T-helper 1 cell (primary cell): ENCODE measurements at regions not wholly inside any gene's neighbourhood (a gene's known extent, or its start where the extent isn't known, plus 50 kb on each side); places are given as distances from the start of the nearest gene placed in this dataset.
"Not testable (repeated sequence)": the region's sequence is repeated elsewhere in the genome, so short reads cannot be mapped to it uniquely, and the experiment has no call there.

Experiments used
- DNase-seq, 5 donors: peaks; one replicate each; pipeline ENCODE4 v3.0.0-alpha.2; 2012 to 2020

DNA sequence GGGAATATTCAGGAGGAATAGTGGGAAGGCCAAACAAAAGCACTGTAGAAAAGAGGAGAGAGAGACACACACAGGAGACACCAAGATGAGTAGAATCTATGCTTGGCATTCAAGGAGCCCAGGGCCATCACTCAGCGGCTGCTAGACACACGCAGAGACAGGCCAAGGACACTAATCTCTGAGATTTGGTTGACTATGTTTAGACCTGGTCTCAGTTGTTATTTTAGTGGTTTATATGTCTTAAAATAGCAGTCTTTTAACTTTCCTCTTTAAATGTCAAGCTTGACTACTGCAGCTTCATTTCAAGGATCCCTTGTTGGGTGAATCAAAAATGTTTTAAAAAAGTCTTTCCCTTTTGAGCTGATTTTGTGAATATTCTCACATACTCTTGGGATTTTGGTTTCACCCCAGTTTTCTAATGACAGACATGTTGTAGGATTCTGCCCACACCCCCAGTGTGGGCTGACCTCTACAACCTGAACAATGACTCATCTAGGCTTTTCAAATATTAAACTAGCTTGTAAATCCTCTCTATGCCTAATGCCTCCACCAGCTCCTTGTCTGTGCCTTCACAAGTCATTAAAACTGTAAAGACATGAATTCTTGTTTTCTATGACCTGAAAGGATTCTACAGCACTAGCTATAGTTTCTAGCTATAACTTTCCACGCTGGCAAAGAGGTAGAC lies 142.7 kb upstream of the EXOC2 start:
- no peak for DNase-seq

DNA sequence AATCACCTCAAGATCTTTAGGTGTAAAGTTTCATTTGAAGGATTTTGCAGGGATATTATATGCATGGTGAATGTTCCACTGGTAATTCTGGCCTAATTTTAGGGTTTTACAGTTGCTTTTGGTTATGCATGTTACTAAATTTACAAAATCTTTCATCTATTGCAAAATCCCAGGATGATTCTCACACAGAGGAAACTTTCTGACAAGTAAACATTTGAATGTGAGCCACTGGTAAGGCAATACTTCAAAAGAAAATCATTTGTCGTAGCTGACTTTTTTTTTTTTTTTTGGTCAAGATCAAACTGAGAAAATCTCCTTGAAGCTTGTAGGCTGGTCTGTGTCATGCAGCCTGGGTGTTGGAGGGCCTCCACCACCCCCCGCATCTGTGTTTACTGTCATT lies 141.9 kb upstream of the EXOC2 start:
- DNase-seq: no peak

DNA sequence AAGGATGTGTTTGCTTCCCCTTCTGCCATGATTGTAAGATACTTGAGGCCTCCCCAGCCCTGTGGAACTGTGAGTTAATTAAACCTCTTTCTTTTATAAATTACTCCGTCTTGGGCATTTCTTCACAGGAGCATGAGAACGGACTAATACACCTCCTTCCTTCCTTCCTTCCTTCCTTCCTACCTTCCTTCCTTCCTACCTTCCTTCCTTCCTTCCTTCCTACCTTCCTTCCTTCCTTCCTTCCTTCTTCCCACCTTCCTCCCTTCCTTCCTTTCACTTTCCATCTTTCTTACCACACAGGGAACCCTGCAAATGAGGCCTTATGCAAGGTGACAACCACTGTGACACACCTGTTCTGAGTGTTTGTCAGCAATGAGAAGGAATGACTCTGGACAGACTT lies 141.3 kb upstream of the EXOC2 start:
- DNase-seq: no peak

DNA sequence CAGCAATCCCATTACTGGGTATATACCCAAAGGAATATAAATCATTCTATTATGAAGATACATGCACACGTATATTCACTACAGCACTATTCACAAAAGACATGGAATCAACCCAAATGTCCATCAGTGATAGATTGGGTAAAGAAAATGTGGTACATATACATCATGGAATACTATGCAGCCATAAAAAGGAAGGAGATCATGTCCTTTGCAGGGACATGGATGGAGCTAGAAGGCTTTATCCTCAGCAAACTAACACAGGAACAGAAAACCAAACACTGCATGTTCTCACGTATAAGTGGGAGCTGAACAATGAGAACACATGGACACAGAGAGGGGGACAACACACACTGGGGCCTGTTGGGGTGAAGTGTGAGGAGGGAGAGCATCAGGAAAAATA lies 139.9 kb upstream of the EXOC2 start:
- not testable (repeated sequence) for DNase-seq

DNA sequence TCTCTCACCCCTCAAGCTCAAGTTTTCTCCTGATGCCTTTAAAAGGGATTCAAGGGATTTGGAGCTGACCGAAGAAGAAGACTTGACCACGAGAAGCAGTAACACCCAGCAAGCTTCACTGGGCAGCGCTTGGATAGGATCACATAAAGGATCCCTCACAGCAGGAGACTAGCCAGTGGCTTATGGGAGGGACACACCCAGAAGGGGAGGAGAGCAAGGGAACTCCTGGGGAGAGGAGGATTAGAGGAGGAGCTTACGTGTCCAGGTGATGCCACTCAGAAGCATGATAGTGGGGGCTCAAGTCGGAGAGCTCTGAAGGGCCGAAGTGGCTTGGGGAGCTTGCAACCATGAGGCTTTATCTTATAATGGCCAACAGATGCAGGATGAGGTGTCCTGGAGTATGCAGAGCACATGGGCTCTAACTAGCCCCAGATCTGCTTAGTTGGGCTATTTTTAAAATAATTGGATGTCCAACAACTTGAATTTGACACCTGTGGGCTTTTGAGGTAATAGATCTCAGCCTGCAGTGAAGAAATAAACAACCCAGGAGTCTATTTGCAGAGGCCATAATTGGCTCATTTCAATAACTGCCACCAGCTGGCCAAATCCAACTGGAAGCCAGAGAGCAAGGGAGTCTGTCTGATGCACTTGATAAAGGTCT lies 137.9 kb upstream of the EXOC2 start:
- DNase-seq: no peak

DNA sequence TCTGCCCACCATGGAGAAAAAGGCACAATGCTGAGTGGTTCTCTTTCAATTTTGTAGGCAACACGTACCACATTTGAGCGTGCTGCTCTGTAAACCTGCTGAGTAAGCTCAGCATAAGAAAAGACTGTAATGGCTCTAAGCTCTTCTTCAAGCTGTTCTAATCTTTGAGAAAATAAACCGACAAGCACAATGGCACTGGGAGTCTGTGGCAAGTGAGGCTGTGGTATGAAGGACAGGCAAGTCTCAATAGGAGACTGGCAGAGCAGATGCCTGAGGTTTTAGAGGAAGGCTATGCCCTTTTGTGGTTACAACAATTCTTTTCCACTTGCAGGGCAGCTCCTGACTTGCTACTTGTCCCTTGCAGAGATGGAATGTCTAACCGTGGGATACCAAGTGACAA lies 136.7 kb upstream of the EXOC2 start:
- DNase-seq: no peak

DNA sequence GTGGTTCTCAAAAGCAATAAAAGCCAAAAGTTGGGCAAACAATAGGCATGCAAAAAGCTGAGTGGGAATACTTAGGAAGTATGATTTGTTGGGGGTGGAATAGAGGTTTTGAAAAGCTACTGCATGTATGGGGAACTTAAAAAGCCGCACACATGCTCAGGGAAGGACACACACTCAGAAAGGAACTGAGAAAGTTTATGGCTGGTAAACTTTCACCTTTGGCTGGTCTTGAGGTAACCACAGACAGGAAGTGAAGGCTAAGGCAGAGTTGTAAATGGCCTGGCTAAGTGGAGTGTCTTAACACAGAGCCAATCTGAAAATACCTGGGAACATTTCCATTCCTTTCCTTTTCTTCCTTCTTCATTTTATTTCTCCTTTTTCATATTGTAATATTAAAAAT lies 134.5 kb upstream of the EXOC2 start:
- no peak for DNase-seq

DNA sequence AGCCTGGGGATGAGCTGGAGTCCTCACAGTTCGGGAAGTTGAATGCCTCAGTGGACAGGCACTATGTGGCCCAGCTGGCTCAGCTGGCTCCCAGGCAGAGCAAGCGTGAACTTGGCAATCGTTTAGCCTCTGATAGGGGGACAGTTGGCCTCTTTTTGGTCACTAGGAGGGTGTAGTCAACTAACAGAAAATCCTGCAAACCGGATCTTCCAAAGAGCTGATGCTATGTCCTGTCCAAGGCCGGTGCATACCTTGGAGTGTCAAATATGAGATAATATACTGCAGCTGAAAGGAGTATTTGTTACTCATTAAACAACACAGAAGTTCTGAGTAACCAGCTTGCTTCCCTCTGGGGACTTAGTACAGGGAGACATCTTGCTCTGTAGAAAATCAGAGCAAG lies 126.2 kb upstream of the EXOC2 start:
- no peak for DNase-seq

DNA sequence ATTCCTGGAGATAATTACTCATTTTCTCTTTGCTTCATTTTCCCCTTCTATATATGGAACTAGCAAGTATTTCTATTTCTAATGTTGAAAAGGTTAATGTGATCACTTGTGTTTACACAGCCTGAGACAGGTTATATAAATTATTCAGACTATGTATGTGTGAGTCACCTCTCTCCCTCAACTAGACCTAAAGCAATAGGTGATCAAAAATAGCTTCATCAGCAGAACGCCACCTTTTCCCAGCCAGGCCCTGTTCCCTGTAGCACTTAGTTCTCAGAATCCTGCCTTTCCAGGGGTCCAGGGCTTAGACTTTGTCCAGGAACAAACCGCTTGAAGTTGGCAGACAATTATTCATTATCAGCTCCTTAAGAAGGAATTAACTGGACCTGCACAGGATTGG lies 125.3 kb upstream of the EXOC2 start:
- no peak for DNase-seq

DNA sequence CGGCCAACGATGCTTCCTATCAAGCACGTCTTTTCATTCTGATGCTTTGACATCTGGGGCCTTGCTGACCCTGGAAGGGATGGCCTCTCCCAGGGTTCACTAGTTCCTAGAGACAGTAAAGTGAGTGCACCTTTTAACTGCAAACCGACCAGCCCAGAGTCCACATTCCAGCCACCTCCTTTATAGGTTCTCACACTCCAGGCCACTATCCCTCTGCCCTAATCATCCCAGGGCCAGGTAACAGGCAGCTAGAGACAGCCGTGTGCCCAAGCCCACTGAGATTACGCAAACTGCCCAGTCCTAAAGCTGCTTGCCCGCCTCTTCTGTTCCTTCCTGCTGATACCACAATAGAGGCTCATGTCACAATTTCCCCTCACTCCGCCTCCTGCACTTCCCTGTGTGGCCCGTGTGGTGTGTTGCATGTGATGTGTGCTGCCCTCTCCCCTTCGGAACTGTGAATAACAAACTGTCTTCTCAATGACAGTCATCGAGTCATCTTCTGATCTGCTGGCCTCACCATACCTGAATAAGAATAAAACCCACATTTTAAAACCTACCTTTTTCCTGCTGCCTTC lies 123.7 kb upstream of the EXOC2 start:
- peak in 1 of 5 donors; percentile 31 for DNase-seq

DNA sequence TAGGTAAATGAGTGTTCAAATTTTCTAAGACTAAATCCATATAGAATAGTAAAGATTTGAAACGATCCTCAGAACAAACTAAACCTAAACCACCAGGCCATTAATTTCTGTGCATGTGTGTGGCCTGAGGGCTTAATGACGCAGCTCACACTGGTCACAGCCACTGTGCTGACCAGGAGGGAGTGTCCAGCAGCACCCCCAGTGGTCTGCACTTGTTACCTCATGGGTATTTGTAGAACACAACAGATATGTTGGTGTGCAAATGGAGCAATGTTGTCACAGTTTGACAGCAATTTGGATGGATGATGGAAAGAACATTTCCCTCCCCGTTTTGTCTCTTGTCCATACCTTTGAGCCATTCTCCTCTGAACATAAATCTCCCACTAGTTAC lies 122.4 kb upstream of the EXOC2 start:
- DNase-seq: no peak

DNA sequence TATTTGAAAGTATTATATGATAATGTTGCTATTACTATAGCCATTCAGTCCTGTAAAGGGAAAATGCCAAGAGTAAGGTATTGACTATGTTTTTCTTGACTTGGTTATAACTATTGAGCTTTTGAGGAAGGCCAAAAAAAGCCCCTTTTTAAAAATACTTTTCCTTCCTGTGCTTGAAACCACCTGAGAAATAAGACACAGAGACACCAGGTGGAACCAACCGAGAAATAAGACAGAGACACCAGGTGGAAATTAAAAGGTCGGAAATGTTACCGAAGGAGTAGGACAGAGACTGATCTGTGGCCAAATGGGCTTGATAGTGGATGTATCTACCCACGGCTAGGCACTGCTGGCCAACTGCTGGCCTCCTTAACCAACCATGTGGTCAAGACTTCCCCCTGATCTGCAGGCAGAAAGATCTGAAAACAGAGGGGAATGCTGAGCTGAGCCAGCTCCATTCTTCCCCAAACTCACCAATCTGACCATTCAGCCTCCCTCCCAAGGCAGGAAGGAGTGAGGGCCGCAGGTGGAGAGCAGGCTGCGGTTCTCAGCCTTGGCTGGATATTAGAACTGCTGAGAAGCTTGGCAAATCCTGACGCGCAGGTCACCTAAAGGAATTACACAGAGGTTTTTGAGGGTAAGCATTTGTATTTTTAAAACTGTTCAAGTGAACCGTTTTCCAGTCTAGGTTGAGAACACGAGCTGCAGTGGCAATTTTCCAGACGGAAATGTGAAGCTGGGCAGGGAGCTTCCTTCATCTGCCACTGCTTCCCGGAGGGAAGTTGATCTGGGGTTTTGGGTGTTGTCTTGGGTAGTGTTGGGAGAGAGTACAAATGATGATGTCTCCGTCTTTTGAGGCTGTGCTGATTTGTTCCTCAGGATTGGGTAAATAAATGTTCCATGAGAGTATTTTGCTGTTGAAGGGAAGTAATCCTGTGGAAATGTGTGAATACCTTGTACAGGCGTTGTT lies 121.7 kb upstream of the EXOC2 start:
- no peak for DNase-seq

DNA sequence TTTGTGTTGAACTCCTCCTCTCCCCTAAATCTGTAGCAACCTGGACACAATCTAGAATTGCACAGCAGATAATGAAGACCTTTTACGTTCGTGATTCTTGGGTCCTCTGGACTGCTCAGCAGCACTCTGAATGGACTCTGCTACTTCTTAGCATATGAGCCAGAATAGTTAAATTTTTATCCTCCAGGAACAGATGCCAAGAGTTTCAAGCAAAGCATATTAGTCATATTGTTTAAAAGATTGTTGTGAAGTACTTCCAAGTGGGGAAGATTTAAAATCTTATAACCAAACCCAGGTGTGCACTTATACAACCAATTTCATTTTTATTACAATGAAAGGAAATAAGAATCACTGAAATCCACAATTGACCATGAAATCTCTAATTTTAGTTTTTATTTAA lies 118.9 kb upstream of the EXOC2 start:
- no peak for DNase-seq

DNA sequence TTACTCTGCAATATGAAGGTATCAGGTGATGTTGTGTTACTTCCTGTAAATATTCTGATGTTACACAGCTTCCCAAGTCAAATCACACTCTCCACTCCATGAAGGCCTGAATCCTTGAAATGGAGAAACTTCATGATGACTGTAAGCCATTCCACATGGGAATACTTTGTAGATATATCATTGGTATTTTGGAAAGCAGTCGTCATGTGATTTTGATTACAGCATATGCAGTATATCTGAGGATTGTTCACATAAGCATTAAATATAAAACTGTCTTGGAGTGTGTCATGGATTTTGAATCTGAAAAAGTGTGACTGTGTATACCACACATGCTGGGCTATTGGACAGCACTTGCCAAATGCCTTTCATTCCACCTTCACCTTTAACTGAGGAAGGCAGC lies 118.3 kb upstream of the EXOC2 start:
- no peak for DNase-seq

DNA sequence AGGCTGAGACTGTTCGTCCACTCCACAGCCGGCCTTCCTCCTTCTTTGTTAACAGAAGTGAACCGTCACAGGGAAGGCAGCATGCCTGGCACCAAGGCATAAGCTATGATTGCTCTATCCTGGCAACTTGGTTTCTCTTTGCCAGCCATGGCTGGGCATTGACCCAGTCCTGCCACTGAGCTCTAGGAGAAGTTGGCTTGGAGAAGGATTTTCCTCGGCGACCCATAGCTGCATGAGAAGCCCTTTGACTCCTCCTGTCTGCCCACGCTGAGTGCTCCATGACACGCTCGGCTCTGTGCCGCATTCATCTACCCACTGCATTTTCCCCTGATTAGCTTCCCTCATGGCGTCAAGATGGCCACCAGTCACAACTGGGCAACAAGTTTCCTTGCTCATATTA lies 111.8 kb upstream of the EXOC2 start:
- DNase-seq: no peak

DNA sequence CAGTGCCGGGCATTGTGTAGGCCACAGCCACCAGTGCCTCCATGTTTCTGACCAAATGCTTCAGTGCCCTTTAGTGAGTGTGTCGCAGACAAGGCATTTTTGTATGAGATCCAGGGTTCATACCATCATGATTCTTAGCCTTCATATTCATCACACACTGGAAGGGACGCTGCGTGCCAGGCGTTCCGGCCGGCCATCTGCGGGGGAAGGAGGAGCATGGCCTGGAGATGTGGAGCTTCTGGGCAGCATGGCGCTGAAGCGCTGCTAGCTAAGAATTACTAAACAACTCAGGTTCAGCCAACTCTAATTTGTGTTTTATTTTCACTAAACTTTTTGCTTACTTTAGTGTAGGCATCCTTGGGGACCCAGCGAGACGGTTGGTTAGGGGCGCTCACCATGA lies 111.4 kb upstream of the EXOC2 start:
- DNase-seq: no peak

DNA sequence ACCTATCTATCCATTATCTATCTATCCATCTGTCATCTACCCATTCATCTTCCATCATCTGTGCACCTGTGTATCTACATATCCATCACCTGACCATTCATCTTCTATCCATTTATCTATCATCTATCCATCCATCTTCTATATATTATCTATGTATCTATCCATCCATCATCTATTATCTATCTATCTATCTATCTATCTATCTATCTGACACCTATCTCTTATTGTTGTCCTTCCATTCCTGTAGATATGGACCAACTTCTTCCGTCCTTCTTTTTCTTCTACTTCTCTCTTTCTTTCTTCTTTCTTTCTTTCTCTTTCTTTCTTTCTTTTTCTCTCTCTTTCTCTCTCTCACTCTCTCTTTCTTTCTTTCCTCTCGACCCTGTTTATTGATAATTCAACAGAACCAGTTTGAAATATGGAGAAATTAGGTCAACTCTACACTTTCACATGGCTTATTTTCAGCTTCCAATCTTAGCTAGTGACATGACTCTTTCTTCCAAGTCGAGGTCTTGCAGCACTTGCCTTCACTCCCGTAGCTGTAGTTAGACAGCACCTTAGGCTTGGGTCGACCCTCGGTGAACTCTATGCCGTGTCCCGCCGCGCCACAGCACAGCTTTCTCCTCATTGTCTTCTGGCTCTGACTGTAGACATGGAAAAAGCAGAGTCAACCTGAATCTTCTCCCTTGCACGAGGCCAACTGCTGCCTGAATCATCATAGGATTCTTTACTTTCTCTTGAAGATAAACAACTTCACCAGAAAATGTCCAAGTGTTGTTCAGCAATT lies 110.4 kb upstream of the EXOC2 start:
- no peak for DNase-seq

DNA sequence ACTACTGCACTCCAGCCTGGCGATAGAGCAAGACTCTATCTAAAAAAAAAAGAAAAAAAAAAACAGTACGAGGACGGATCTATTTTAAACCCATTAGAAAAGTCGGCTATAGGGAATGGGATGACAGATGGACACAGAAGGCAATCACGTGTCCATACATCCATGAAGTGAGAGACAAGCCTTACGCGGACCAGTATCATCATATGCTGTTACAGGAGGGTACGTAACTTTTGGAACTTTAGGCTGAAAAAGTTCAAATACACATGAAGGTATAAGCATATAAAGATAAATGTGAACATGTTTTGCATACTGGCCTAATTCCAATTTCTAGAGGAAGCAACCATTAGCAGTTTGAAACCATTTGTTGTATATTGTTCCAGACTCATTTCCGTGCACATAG lies 109.8 kb upstream of the EXOC2 start:
- no peak for DNase-seq

DNA sequence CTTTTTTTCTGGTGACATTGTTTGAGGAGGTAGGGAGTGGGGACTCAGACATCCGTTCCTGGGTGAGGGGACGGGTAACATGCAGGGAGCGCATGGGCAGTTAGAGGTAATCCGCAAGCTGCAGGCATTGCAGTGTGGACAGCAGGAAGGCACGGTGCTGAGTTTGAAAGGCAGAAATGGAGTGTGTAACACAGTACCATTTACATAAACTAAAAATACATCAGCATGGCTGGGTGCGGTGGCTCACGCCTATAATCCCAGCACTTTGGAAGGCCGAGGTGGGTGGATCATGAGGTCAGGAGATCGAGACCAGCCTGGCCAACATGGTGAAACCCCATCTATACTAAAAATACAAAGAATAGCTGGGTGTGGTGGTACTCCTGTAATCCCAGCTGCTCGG lies 109.3 kb upstream of the EXOC2 start:
- not testable (repeated sequence) for DNase-seq

DNA sequence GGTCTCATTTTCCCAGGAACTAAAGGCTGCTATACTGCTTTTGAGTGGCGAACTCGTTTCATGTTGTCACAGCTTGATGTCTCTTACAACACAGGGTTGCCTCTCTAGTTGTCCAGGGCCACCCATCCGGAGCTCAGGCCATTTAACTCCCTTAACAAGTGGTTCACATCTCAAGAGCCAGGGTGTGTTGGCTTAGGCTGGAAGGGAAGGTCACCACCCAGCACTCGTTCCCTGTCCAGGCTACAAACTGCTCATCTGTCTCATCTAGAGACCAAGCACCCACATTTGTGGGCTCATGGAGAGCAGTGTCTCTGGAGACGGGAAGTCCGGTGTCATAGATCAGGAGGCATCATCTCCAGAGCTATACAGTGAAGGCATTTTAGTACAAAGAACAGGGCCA lies 106.8 kb upstream of the EXOC2 start:
- no peak for DNase-seq

DNA sequence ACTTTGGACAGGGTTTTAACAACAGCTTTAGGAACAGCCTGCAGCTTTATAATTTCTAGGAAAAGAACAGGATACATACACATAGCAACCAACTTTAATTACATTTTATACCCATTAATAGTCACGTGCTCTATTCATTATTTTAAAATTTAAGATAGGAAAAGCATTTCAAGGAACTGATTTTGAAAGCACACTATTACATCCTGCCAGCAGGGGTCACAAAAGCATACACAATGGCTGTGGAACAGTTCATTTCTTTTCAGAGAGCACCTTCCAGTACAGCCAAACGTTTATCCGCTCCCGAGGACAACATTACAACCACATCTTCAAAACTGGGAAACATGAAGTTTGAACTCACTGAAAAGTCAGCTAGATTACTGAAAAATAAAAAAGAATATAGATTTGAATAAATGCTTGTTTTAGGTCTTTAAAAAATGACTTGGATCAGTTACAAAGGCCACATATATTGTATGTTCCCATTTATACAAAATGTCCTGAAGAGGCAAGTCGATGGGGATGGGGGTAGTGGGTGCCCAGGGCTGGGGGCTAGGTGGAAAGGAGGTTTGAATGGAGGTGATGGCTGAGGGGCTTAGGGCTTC lies 104.6 kb upstream of the EXOC2 start:
- DNase-seq: peak in 2 of 5 donors; percentile 18 to 23

DNA sequence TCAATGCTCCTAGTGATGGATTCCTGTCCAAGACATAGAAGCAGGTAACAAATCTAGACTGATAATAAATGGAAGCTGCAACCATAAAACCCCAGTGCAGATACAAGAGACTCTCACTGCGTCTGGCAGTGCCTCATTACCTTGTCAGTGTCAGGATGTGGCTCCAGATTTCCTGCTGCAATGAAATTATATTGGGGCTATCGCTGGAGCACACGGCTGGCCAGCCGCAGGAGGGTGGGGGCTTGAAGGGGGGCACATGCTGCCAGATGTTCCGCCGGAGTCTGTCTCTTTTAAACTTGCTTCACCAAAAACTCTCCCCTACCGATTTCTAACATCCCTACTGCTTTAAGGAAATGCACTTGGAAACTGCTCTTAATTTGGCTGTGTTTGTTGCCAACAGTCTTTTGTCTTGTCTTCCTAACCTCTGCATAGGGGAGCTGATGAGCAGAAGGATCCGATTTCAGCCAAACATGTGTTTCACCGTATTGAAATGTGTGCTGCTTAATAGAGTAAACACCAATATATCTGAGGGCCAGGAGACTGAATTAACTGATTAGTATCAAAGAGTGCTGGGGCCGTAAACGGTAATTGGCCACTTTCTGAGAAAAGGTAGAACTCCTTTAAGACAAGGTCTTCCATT lies 102.2 kb upstream of the EXOC2 start:
- no peak for DNase-seq
